GM18909 (cell line): ENCODE measurements at regions not wholly inside any gene's neighbourhood (a gene's known extent, or its start where the extent isn't known, plus 50 kb on each side); places are given as distances from the start of the nearest gene placed in this dataset.

ENCODE experiments used
- ATAC-seq: cut with Tn5 transposase; IDR thresholded peaks from one replicate; pipeline ENCODE4 v1.9.1; 2021; ENCODE audit warnings: mild to moderate bottlenecking; ENCODE audit not compliant: unreplicated experiment, poor library complexity

DNA sequence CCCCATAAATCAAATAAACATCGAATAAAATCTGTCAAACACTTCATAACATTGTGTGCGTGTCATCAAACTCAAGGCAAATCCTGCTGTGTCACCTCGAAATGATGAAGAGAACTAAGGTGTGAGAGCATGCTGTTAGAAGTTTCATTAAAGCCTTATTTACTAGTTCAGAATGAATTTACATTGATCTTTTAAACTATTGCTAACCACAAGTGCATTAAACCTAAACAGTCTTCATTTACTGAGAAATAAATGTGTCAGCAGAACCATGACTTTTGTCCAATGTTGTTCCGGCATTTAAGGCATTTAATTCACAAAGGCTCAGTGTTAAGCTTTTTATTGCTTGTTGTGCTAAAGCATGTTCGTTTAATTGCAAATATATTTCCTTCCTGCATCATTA lies 474.4 kb downstream of the SETD4 start:
- ATAC-seq, result no peak

- no peak for ATAC-seq
Measured at GRCh38 chr21:35585155-35585554, 475.2 kb downstream of the SETD4 start.

GRCh38 chr21:35583566-35584216 lies 476.6 kb downstream of the SETD4 start:
- ATAC-seq, result no peak

GRCh38 chr21:35582731-35583130 lies 477.6 kb downstream of the SETD4 start:
- no peak for ATAC-seq

DNA sequence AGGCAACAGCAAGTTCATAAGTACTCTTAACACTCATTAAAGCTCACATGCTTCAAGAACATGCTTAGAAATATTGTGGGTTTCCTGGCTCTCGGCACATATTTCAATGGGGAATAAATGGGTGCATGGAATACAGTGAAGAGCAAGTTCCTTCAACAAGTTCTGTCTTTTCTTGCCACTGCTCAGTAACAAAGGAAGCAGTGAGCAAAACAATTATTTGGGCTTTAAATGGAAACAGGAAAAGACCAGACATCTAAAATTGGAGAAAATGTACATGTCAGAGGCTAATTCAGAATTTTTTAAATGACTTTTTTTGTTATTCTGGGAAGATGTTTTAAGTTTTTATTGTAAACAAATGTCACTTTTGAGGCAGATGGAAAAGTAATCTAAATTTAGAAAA lies 478.7 kb downstream of the SETD4 start:
- no peak for ATAC-seq

DNA sequence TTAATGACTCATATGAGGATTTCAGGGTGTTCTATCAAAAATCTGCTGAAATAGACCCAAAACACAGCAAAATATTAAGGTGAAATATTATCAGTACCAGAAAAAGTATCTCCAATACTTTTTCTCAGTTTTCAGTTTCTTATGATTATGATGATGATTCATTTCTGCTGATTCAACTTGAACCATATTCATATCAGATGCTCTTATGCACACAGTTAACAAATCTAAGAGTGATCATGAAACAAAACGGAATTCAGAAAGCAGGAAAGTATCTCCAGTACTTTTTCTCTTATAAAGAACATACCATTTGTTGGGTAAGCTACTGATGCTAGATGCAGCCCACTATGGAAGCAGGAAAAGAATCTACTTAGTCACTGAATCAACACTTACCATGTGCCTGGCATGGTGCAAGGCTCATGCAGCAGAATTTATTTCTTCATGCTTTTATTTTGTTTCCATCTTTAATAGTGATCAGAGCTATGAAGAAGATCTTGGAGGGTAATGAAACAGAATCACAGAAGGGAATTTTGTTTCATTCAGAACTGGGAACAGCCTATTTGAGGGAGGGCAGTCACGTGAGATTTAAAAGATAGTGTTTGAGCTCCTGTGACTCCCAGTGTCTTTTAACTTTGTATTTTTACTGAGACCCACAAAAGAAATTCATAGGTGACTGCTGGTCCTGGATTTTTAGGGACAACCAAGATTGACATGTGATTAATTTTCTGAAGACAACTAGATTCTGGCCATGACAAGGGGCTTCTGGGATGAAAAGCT lies 480.6 kb downstream of the SETD4 start:
- ATAC-seq, result no peak

GRCh38 chr21:35578831-35579471 lies 481.4 kb downstream of the SETD4 start:
- ATAC-seq, result no peak

DNA sequence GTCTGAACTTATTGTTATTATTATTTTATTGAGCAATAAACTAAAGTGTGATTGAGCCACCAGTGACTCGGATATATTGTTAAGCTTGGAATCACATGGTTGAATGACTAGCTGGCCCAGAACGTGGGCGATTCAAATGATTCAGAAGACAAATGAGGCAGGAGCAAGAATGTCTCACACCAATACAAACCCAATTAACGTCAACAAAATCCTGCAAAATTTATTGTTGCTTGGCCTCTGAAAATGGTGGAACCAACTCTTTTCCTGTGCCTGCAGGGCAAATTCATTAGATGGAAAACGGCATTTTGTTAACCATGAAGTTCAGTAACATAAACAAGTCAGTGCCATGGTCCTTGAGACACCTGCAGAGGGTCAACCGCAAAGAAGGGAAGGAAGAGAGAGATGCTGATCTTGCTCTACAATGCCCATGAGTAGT lies 482.0 kb downstream of the SETD4 start:
- no peak for ATAC-seq

- no peak for ATAC-seq
Measured at GRCh38 chr21:35575280-35575915, 484.9 kb downstream of the SETD4 start.

- ATAC-seq, result no peak
Measured at GRCh38 chr21:35573472-35574374, 486.6 kb downstream of the SETD4 start.

DNA sequence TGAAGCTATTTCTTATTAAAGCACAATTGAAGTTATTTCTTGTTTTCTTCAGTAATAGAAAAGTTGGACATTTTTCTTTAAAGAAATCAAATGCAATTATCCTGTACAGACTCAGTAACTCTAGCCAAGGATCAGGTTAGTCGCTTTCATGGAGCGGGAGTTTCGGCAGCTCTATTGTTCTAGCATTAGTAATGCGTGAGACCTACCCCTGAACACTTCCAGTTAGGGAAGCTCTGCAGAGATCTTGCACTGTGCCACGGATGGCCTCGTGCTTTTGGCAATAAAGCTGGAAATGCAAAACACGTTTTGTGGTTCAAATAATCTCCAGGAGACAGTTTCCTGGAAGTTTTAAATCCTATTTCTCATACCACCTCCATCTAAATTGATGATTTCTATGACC lies 488.4 kb downstream of the SETD4 start:
- no peak for ATAC-seq

- ATAC-seq, result no peak
Measured at GRCh38 chr21:35568643-35569042, 491.7 kb downstream of the SETD4 start.

DNA sequence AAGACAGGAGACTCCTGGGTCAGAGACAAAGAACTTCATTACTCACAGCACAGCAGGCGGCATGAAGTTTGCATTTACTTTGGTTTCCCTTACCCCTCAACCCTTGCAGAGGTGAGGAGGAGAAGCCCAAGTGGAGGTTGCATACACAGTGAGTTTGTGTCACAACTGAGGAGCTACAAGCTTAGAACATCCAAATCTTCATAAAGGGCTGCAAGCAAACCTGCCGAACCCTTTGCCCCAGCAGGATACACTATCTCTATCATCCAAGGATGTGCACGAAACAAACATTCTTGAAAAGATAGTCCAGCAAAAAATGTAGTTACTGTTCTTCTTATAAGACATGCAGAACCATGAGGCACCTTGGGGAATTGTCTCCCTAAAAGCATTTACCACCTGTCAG lies 493.5 kb downstream of the SETD4 start:
- no peak for ATAC-seq

DNA sequence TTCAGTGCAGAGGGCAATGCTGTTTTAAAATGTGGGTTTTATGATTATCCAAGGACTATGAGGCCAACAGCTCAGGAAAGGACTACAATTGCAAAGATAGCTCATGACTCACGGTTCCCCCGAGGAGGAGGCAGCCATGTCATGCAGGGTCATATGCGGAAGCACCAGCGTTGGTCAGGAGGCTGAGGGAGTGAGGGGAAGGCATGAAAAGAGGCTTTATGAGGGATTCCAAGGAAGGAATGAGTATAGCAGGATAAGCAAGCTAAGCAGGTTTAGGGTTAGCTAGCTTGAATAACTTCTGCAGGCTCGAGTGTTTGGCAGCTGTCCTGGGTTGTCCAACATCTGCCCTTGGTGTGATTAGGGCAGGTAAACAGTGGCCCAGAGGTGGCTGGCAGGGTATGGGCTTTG lies 495.1 kb downstream of the SETD4 start:
- ATAC-seq, result no peak

DNA sequence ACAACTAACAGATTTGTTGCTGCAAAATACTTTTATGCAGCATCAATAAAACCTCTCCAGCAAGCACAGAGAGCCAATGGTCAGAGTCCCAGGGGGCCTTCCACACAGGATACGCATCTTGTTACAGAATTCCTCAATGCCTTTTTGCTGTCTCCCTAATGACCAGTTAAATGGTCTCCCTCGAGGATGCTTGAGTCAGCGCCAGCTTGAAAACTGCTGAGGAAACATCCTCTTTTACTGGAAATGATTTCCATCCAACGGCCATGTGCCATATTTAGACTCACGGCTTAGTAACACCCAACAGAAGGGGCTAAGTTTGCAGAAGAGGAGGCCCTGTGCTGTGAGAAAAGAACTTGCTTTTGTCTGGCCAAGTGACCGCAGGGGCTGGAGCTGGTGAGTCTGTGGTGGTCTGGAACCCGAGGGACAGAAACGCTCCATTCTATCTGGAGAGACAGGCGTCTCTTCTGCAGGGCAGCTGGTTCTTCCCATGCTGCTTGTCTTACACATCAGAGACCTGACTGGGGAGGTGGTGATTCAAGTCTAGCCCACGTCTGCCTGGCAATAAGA lies 496.4 kb downstream of the SETD4 start:
- no peak for ATAC-seq

- ATAC-seq, result no peak
Measured at GRCh38 chr21:35562876-35563275, 497.4 kb downstream of the SETD4 start.

- no peak for ATAC-seq
Measured at GRCh38 chr21:35561116-35561515, 499.2 kb downstream of the SETD4 start.

DNA sequence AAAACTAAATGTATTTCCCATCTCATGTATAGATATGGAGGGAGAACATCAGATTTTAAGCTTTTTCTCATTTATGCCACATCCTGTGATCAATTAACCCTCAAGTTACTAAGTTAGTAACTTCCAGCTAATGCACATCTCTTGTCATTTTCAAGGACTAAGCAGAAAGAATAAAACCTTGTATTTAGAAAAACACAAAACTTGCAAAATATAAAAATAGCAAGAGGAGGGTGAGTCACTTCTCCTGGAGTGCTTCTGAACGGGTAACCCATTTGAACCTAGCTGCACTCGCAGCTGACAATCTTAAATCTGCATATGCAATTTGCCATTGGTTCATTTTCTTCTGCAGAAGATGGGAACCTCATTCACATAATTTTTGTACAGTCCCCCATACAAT lies 500.5 kb downstream of the SETD4 start:
- ATAC-seq, result no peak

GRCh38 chr21:35559128-35559828 lies 501.0 kb downstream of the SETD4 start:
- ATAC-seq, result no peak
